Left colon (tissue), 2 donors: ENCODE measurements at regions not wholly inside any gene's neighbourhood (a gene's known extent, or its start where the extent isn't known, plus 50 kb on each side); places are given as distances from the start of the nearest gene placed in this dataset.
A peak's percentile ranks its signal among the peaks of the same experiment; 100 is the strongest.
"Not testable (repeated sequence)": the region's sequence is repeated elsewhere in the genome, so short reads cannot be mapped to it uniquely, and the experiment has no call there.

Experiments used
- ATAC-seq: fragments of 200-7000 bp; cut with Tn5 transposase; one replicate; pipeline ENCODE4 v1.9.1; 2020; ENCODE audit warnings: mild to moderate bottlenecking, moderate library complexity
- DNase-seq, 2 donors: peaks; one replicate each; pipeline ENCODE4 v3.0.0-alpha.2; 2020
- intact Hi-C, 2 donors: fragments of 100-400 bp; cut with DNase I in 1 of 2; cut with micrococcal nuclease in 1 of 2; formaldehyde crosslinking; loops; one replicate each; pipeline versions ENCODE4 v1.11.2 to v1.14.0; 2022; cut with DNase I, micrococcal nuclease
- donor health status: DM: no; HTN: no; CAD: no.
- donor health status: DM: yes; HTN: yes; CAD: no.

DNA sequence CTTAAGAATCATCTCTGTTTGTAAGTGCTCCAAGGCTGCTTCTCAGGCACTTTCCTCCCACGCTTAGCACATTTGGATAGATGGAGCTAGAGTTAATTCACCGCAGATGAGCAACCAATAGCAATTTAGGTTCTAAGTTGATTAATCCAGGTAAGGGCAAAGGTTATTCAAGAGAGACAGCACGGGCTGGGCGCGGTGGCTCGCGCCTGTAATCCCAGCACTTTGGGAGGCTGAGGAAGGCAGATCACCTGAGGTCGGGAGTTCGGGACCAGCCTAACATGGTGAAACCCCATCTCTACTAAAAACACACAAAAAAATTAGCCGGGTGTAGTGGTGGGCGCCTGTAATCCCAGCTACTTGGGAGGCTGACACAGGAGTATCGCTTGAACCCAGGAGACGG, 54.5 kb upstream of the UNC13C start:
- intact Hi-C loops, ATAC-seq: not testable (repeated sequence)

DNA sequence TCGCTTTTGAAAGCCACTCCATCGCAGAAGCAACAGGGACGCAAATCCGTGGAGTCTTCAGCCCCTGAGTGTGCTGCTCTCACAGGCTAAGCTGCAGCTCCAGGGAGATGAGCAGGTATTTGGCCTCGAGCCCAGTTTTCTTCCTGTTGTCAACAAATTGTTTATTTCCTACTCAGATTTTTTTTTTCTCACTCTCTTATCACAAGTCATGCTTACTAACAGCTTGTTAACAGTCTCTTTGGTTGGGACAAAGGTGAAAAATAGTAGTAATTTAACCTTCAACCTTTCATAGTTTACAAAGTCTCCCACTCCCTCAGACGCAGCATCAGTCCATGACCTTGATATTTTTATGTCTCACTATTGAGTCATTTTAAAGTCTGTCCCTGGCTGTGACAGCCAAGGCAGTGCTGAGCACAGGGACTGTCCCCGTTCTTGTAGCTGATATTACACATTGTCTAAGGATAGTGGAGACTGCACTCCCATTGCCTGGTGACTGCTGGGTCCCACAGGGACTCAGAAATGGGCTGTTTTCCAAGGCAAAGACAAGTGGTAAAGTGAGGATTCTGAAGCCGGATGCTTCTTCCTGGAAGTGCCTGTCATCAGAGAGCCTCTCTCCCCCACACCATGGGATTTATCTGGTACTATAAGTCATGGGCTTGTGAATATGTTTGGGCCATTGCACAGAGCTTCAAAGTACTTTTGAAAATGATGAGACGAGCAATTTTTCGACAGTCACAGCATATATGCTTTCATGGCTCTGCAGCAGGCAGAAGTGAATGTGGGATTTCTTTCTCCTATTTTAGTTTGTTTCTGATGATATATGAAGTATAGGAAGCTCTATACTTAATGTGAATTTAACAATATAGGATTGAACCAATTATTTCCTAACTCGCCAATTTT, 59.8 kb upstream of the UNC13C start:
- ATAC-seq: no peak
- DNase-seq: no peak

More for the DNA sequence above, 54.5 kb upstream of the UNC13C start:
- DNase-seq: not testable (repeated sequence)

GRCh38 chr15:53917109-53917508, 61.1 kb upstream of the UNC13C start:
- DNase-seq (no peak), ATAC-seq (no peak)

More for the DNA sequence above, 59.8 kb upstream of the UNC13C start:
- intact Hi-C loops: no loop called here

GRCh38 chr15:53911431-53911830, 66.8 kb upstream of the UNC13C start:
- DNase-seq (no peak), ATAC-seq (no peak)
- intact Hi-C loops: no loop called here

More at GRCh38 chr15:53917109-53917508, 61.1 kb upstream of the UNC13C start:
- intact Hi-C loops: no loop called here

DNA sequence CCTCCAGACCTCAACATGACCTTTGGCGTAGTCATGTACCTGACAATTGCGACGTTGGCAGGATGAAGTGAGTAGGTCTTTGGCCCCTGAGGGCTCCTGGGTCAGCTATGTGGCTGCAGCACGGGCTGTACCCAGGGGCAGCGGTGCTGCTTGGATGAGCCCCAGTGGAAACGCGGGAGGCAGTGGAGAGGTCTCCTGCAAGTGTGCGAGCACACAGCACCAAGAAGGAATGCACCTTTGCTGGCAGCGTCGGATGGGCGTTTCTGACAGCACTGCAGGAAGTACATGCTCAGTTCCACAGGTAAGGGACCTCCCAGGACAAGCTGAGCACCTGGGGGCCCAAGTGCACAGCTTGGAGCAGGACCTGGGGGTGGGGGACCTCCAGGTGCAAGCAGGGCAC, 67.4 kb upstream of the UNC13C start:
- no peak for DNase-seq

DNA sequence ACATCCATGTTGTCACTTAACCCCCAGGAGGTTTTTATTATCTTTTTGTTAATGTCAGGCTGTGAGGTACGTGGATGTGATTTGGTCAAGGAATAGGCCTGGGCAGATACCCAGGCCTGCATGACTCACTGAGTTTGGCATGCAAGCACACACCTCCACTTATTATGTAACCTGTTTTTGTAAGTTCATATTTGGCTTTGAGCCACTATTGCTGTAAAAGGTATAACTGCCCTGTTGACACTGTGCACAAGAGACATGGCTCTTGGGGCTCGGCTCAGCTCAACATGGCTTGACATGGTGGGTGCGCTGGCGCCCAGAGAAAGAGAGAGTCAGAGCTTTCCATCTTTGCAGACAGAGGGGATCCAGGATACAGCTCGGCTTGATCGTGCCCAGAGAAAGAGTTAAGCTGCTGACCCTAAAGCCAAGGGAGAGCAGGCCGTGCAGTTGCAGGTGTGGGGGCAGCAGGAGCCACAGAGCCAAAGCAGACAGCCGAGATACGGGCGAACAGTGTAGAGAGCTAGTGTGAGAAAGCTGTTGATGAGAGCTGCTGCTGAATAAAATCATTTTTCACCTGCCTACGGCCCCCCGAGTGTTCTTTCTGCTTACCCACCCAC, 67.9 kb upstream of the UNC13C start:
- ATAC-seq: peak; percentile 67
- no peak for DNase-seq
- intact Hi-C loops: no loop called here

More for the DNA sequence above, 67.4 kb upstream of the UNC13C start:
- ATAC-seq: no peak
- intact Hi-C loops: no loop called here

DNA sequence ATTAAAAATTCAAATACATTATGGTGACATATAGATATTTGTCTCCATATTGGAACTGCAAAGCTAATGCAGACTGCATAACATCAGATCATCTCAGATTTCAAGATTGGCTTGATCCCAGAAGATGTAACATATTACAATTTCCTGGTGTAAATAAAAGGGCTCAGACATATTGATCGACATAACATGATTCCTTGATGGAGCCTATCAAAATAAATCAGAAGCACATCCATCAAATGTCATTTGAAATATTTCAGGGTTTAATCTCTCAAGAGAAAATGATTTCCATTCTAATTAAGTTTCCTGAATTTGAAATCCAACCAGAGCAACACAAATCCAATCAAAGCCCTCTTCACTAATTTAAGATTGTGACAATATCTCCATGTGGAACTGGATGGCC, 75.1 kb upstream of the UNC13C start:
- DNase-seq (no peak), ATAC-seq (no peak)
- intact Hi-C loops: no loop called here

DNA sequence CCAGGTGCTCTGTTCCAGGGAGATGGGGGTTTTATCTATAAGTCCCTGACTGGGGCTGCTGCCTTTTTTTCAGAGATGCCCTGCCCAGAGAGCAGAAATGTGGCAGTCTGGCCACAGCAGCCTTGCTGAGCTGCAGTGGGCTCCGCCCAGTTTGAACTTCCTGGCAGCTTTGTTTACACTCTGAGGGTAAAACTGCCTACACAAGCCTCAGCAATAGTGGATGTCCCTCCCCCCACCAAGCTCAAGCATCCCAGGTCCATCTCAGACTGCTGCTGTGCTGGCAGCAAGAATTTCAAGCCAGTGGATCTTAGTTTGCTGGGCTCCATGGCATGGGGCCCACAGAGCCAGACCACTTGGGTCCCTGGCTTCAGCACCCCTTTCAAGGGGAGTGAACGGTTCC, 84.8 kb upstream of the UNC13C start:
- DNase-seq (peak in 1 of 2 donors; percentile 26), ATAC-seq (peak; percentile 72)
- intact Hi-C loops: not testable (repeated sequence)

DNA sequence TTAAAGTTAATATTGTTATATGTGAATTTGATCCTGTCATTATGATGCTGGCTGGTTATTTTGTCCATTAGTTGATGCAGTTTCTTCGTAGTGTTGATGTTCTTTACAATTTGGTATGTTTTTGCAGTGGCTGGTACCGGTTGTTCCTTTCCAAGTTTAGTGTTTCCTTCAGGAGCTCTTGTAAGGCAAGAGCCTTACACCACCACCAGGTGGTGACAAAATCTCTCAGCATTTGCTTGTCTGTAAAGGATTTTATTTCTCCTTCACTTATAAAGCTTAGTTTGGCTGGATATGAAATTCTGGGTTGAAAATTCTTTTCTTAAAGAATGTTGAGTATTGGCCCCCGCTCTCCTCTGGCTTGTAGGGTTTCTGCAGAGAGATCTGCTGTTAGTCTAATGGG, 86.4 kb upstream of the UNC13C start:
- intact Hi-C loops, DNase-seq, ATAC-seq: not testable (repeated sequence)

DNA sequence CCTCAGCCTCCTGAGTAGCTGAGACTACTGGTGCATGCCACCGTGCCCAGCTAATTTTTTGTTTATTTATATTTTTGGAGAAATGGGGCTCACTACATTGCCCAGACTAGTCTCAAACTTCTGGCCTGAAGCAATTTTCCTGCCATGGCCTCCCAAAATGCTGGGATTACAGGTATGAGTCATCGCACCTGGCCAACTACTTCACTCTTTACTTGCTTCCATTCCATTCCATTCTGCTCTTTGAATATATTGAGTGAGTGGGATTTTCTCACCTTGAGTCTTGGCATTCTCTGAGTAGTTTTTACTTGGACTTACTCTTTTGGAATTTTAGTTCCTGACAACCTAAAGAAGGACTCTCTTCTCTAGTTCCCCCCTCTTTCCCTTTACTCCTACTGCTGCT, 93.8 kb upstream of the UNC13C start:
- ATAC-seq (no peak), DNase-seq (no peak)
- intact Hi-C loops: no loop called here

DNA sequence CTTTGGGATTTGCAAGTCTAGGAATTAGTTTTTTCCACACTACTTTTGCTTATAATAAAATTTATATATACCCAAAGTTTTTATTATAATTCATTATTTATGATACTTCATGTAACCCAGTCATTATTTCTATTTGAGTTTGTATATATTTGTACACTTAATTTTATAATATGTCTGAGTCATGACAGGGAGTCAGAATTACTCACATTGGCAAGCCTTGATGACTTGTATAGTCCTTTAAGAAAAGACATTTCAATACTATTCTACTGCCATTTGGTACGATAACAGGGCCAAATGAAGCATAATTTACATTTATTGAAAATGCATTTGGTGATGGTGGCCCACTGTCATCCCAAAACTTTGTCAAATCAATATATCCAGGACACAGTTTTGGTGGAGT, 95.9 kb upstream of the UNC13C start:
- no peak for DNase-seq
- intact Hi-C loops: no loop called here
- ATAC-seq: no peak

- DNase-seq: no peak
- ATAC-seq: no peak
- intact Hi-C loops: no loop called here
Measured at GRCh38 chr15:53880357-53880756, 97.9 kb upstream of the UNC13C start.

DNA sequence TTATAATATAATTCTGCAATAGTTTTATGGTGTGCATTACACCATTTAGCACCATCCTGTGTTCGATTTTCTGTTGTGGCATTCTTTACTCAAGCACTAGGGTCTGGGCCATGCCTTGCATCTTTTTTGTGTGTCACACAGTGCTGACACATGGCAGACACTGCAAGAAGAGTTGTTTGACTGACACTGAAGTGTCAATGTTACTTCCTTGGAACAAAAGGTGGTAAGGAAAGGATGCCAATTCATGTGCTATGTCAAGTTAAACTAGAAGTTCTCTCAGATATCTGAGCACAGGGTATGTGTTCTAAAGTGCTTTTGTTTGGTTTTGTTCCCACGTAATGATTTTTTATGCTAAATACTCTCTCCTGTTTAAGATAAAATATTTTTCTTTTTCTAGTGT, 102.5 kb upstream of the UNC13C start:
- ATAC-seq (no peak), DNase-seq (no peak)
- intact Hi-C loops: no loop called here

- intact Hi-C loops: no loop called here
- ATAC-seq (no peak), DNase-seq (no peak)
Measured at GRCh38 chr15:53875139-53875538, 103.1 kb upstream of the UNC13C start.

DNA sequence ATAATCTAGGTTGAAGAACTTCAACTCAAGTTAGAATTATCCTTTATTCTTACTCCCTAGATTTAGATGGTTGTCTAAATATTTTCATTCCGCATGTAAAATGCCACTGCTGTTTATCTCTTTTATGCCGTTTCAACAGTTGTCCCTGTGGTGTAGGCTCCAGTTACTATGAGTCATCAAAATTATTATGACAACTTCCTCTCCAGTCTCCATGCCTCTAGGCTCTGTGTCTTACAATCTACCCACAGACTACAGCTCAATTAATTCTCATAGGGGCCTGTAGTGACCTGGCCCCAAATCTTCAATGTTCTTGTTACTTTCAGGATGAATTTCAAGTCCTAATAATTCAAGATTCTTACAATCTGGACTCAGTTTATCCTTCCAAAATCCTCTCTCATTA, 105.8 kb upstream of the UNC13C start:
- intact Hi-C loops: no loop called here
- ATAC-seq: no peak
- no peak for DNase-seq

- ATAC-seq (no peak), DNase-seq (no peak)
- intact Hi-C loops: no loop called here
Measured at GRCh38 chr15:53869806-53870073, 108.5 kb upstream of the UNC13C start.

- DNase-seq: no peak
- intact Hi-C loops: no loop called here
- no peak for ATAC-seq
Measured at GRCh38 chr15:53869044-53869805, 109.0 kb upstream of the UNC13C start.

DNA sequence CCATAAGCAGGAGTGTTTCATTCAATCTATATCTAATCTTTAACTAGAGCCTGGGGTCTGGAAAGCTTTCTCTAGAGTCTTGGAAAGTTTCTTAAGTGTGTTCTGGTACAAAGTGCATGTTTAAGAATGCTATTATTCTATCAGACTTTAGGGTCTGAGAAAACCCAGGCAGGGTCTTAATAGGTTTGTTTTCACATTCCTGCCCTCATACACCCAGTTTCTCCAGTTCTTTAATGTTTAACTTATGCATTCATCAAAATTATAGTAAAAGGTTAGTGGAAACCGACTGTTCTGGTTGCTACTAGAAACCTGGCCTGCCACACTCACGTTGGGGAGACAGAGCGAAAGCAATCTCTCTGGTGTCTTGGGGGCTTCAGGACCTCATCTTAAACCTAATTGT, 102.9 kb upstream of the WDR72 start:
- ATAC-seq: no peak
- DNase-seq: no peak
- intact Hi-C loops: no loop called here

DNA sequence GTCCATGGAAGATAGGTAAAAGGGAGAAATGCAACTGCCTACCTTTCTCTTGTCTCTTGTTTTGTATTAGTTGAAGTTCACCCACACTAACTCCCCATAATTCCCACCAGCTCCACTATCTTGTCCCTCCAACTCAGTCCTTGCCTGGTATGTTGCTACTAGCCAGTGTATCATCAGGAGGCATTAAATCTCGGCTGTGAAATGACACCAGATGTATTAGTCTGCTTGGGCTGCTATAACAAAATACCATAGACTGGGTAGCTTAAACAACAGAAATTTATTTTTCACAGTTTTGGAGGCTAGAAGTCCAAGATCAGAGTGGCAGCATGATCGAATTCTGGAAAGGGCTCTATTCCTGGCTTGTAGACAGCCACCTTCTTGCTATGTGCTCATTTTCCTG, 102.3 kb upstream of the WDR72 start:
- DNase-seq (no peak), ATAC-seq (no peak)
- intact Hi-C loops: no loop called here
